CD14-positive monocyte (primary cell): ENCODE measurements at regions not wholly inside any gene's neighbourhood (a gene's known extent, or its start where the extent isn't known, plus 50 kb on each side); places are given as distances from the start of the nearest gene placed in this dataset.

Experiments
- DNase-seq, 3 donors: peaks; one replicate each; pipeline ENCODE4 v3.0.0-alpha.2; 2011 to 2022
- H2AFZ ChIP-seq: 2 replicates; pipeline ENCODE4 v1.6.0; 2012; ENCODE audit warnings: mild to moderate bottlenecking, low read depth, low read length, inconsistent platforms; ENCODE audit not compliant: insufficient read depth, poor library complexity, severe bottlenecking
- H3K27ac ChIP-seq, 2 donors: 1 replicate in 1 of 2; 2 replicates in 1 of 2; pipeline ENCODE4 v1.5.1; 2012 to 2013; ENCODE audit warnings: low read length in 2 of 2, control low read depth in 1 of 2, inconsistent platforms in 1 of 2, low read depth in 1 of 2, mild to moderate bottlenecking in 1 of 2
- H3K27me3 ChIP-seq, 2 donors: one replicate each; pipeline versions ENCODE4 v1.6.0 to v1.6.1; 2011 to 2013; ENCODE audit warnings: low read length in 2 of 2; ENCODE audit not compliant: control insufficient read depth in 2 of 2, insufficient read depth in 2 of 2
- H3K36me3 ChIP-seq, 2 donors: replicated peaks in 1 of 2; 1 replicate in 1 of 2; 2 replicates in 1 of 2; pipeline versions ENCODE4 v1.5.1 to v1.6.1; 2012 to 2013; ENCODE audit warnings: low read length in 2 of 2, control low read depth in 1 of 2, inconsistent platforms in 1 of 2, mild to moderate bottlenecking in 1 of 2; ENCODE audit not compliant: insufficient read depth in 2 of 2, control insufficient read depth in 1 of 2
- H3K4me1 ChIP-seq, 2 donors: 1 replicate in 1 of 2; 2 replicates in 1 of 2; pipeline versions ENCODE4 v1.5.1 to v1.6.1; 2012 to 2013; ENCODE audit warnings: low read length in 2 of 2, control low read depth in 1 of 2, inconsistent platforms in 1 of 2, mild to moderate bottlenecking in 1 of 2, moderate library complexity in 1 of 2; ENCODE audit not compliant: insufficient read depth in 2 of 2, control insufficient read depth in 1 of 2
- H3K4me2 ChIP-seq: replicated peaks from 2 replicates; pipeline ENCODE3; 2012; ENCODE audit warnings: low read length, moderate library complexity, mild to moderate bottlenecking; ENCODE audit not compliant: poor library complexity, severe bottlenecking; ENCODE audit errors: extremely low read depth
- H3K4me3 ChIP-seq, 3 experiments: fragments of 200-600 bp in 1 of 3; sonication (generic) in 1 of 3; replicated peaks in 1 of 3; 1 replicate in 2 of 3; 2 replicates in 1 of 3; pipeline ENCODE4 v1.5.1; 2011 to 2013; ENCODE audit warnings: low read length in 3 of 3, mild to moderate bottlenecking in 3 of 3, control low read depth in 2 of 3, low read depth in 2 of 3, inconsistent platforms in 1 of 3, moderate library complexity in 1 of 3
- H3K79me2 ChIP-seq: 2 replicates; pipeline ENCODE4 v1.6.0; 2012; ENCODE audit warnings: mild to moderate bottlenecking, control low read depth, inconsistent platforms, low read length, moderate library complexity; ENCODE audit not compliant: insufficient read depth
- H3K9ac ChIP-seq: 2 replicates; pipeline ENCODE4 v1.6.0; 2017; ENCODE audit warnings: low read length, mild to moderate bottlenecking; ENCODE audit not compliant: insufficient read depth, poor library complexity, severe bottlenecking
- H3K9me3 ChIP-seq, 2 donors: replicated peaks in 1 of 2; 1 replicate in 1 of 2; 2 replicates in 1 of 2; pipeline versions ENCODE4 v1.5.1 to v1.6.1; 2012 to 2013; ENCODE audit warnings: low read length in 2 of 2, control low read depth in 1 of 2; ENCODE audit not compliant: control insufficient read depth in 1 of 2, insufficient read depth in 1 of 2
- H4K20me1 ChIP-seq: 2 replicates; pipeline ENCODE4 v1.6.0; 2012; ENCODE audit warnings: mild to moderate bottlenecking, low read length, control low read depth, moderate library complexity; ENCODE audit not compliant: insufficient read depth
- H3K27ac Mint-ChIP-seq, 7 donors: one replicate each; pipeline ENCODE4 v1.8.0; 2020; ENCODE audit warnings: mild to moderate bottlenecking in 7 of 7, mixed read lengths in 7 of 7, moderate library complexity in 6 of 7, inconsistent platforms in 2 of 7
- H3K27me3 Mint-ChIP-seq, 3 donors: one replicate each; pipeline ENCODE4 v1.8.0; 2021 to 2022; ENCODE audit warnings: low read depth in 3 of 3, mild to moderate bottlenecking in 3 of 3, mixed read lengths in 3 of 3, moderate library complexity in 3 of 3, inconsistent platforms in 1 of 3
- H3K36me3 Mint-ChIP-seq, 2 donors: one replicate each; pipeline ENCODE4 v1.8.0; 2020; ENCODE audit warnings: mixed read lengths in 2 of 2, inconsistent platforms in 1 of 2, mild to moderate bottlenecking in 1 of 2
- H3K4me1 Mint-ChIP-seq: one replicate; pipeline ENCODE4 v1.8.0; 2020; ENCODE audit warnings: mild to moderate bottlenecking, mixed read lengths
- H3K4me3 Mint-ChIP-seq, 2 donors: one replicate each; pipeline ENCODE4 v1.8.0; 2020; ENCODE audit warnings: mild to moderate bottlenecking in 2 of 2, mixed read lengths in 2 of 2, moderate library complexity in 1 of 2
- H3K9me3 Mint-ChIP-seq, 7 donors: one replicate each; pipeline ENCODE4 v1.8.0; 2020 to 2022; ENCODE audit warnings: mixed read lengths in 7 of 7, mild to moderate bottlenecking in 6 of 7, moderate library complexity in 6 of 7, inconsistent platforms in 2 of 7
- CTCF ChIP-seq: fragments of 200-600 bp; IDR thresholded peaks from one replicate; pipeline ENCODE4 v1.8.0; 2022; ENCODE audit warnings: antibody characterized with exemption, mild to moderate bottlenecking
- WGBS: methylation state at CpG from one replicate; pipeline ENCODE4 v1.1.5; 2013; ENCODE audit warnings: missing lambda C conversion rate; ENCODE audit not compliant: insufficient coverage; 5-methylcytosine and 5-hydroxymethylcytosine counted together
- intact Hi-C, 2 donors: fragments of 100-400 bp; cut with micrococcal nuclease; formaldehyde crosslinking; loops; one replicate each; pipeline versions ENCODE4 v1.15.0 to v1.15.1; 2023

GRCh38 chr18:14921547-14921946, 173.6 kb downstream of the ANKRD30B start:
- no peaks in the 10 kb centered on the region for H3K36me3 ChIP-seq
- Mint-ChIP-seq H3K27me3 (peaks cover 0 to 3% (median 2%) of the 10 kb centered on the region in 3 donors), H3K4me1 (no peaks in the 10 kb centered on the region), H3K36me3 (no peaks in the 10 kb centered on the region), H3K27ac (no peak overlapping the region), H3K9me3 (peaks cover 2 to 53% (median 15%) of the 10 kb centered on the region in 7 donors), H3K4me3 (no peak overlapping the region)
- intact Hi-C loops, result no loop called here
- no peak for TF ChIP-seq CTCF
- WGBS, result no CpG with 5 or more reads among the region's 4 CpGs
- no peak overlapping the region for H2AFZ ChIP-seq
- H3K27ac ChIP-seq, result no peak overlapping the region
- no peak overlapping the region for H3K4me2 ChIP-seq
- no peak overlapping the region for H3K9ac ChIP-seq
- DNase-seq, result no peak
- H3K79me2 ChIP-seq, result no peaks in the 10 kb centered on the region
- no peaks in the 10 kb centered on the region for H3K27me3 ChIP-seq
- no peaks in the 10 kb centered on the region for H4K20me1 ChIP-seq
- no peak overlapping the region for H3K4me3 ChIP-seq
- peaks cover 28 to 51% of the 10 kb centered on the region in 2 donors for H3K9me3 ChIP-seq
- H3K4me1 ChIP-seq, result no peaks in the 10 kb centered on the region

- no peak overlapping the region for H3K4me3 Mint-ChIP-seq
Measured at GRCh38 chr18:14922031-14922430, 174.1 kb downstream of the ANKRD30B start.

More at GRCh38 chr18:14922031-14922430, 174.1 kb downstream of the ANKRD30B start:
- H2AFZ ChIP-seq, result no peak overlapping the region
- Mint-ChIP-seq H3K27me3 (peaks cover 0 to 2% (median 2%) of the 10 kb centered on the region in 3 donors), H3K36me3 (no peaks in the 10 kb centered on the region), H3K9me3 (peaks cover 2 to 49% (median 14%) of the 10 kb centered on the region in 7 donors), H3K4me1 (no peaks in the 10 kb centered on the region), H3K27ac (no peak overlapping the region)
- H3K4me1 ChIP-seq, result no peaks in the 10 kb centered on the region
- no peak for TF ChIP-seq CTCF
- intact Hi-C loops, result no loop called here
- no peak for DNase-seq
- H3K4me2 ChIP-seq, result no peak overlapping the region
- no peaks in the 10 kb centered on the region for H4K20me1 ChIP-seq
- peaks cover 28 to 51% of the 10 kb centered on the region in 2 donors for H3K9me3 ChIP-seq
- H3K9ac ChIP-seq, result no peak overlapping the region
- no peaks in the 10 kb centered on the region for H3K36me3 ChIP-seq
- WGBS, result 80% methylated on average over 1 of the region's 3 CpGs
- no peak overlapping the region for H3K4me3 ChIP-seq
- no peaks in the 10 kb centered on the region for H3K27me3 ChIP-seq
- H3K27ac ChIP-seq, result no peak overlapping the region
- H3K79me2 ChIP-seq, result no peaks in the 10 kb centered on the region
